HG03196 (cell line): ENCODE measurements at regions not wholly inside any gene's neighbourhood (a gene's known extent, or its start where the extent isn't known, plus 50 kb on each side); places are given as distances from the start of the nearest gene placed in this dataset.

Source experiments
- ATAC-seq: cut with Tn5 transposase; IDR thresholded peaks from one replicate; pipeline ENCODE4 v1.9.1; 2021; ENCODE audit not compliant: unreplicated experiment

DNA sequence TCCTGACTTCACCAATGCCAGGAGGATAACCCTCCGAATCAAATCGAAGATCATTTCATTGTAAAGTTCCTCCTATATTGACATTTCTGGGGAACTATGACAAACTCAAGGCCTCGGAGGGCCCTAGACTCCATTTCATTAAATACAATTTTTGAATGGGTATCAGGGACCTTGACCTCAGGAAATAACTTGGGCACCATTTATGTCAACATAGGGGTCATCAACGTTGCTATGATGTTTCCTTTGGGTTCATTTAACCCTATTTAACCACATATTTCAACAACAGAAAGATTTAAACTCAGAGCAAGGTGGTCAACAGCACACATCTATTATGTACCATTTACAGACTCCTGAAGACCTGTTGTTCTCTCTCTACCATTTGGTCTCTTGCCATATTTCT, 395.1 kb downstream of the TRIML1 start:
- ATAC-seq: no peak

DNA sequence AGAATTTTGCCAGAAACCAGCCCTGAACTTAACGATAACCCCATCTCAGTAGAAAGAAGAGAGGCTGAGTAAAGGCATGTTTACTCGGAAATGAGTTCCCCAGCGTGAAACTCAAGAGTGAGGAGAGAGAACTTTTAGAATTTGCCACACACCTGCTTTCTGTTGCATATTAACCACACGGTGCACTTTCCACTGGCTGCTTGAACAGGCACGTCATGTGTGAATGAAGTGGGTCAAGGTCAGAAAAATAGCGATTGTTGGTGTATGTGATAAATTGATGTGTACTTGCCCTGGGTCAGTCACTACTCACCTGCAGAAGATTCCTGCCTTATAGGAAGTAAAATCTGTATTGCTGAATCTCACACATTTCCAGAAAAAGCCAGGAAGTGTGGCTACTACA, 395.7 kb downstream of the TRIML1 start:
- ATAC-seq: no peak

DNA sequence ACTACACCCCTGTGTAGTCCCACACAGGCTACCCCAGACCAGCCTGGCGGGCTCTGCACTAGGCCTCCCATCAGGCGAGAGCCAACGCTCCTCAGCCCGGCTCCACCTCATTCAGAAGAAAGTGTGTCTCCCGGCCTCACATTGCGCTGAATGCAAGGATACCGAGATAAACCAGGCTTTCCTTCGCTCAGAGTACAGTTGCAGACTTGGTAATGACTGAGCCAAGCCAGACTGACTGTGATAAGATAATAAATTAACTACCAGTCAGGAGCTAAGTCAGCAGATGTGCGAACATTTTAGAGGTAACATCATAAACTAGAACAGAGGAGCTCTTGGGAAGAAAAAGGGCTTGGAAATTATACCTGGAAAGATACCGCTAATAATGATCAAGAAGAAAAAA, 397.6 kb downstream of the TRIML1 start:
- no peak for ATAC-seq

DNA sequence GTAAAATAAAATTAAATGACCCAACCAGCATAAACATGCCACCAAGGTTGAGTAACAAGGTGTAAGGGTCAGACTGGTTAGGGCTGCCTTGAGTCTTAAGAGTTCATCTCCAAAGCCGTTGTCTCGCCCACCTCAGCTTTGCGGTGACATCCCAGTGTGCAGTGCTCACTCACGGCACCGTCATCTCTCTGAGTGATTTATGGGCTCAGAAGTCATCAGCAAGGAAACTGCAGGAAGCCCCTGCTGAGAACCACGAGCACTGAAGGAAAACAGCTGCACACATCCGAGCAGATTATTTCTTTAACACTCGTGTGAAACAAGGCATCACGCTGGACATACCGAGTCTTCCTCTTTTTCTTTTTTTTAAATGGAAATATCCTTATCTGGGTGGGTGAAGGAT, 411.1 kb downstream of the TRIML1 start:
- ATAC-seq: no peak

DNA sequence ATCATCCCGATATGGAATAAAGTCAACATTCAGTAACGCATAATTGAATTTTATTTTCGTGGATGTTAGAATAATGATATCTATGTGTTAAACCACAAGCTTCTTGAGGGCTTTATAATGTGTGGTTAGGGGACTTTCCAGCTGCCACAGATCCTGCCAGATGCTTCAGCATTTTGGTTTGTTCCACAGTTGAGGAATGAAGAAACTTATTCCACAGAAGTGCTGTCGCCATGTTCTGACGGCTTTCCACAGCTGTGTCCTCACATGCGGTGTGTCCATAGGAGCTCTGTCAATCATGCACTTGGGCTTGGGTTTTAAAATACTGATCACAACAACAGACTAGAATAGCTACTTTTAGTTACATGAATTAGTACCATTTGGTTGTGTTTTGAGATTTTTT, 411.9 kb downstream of the TRIML1 start:
- ATAC-seq: no peak

DNA sequence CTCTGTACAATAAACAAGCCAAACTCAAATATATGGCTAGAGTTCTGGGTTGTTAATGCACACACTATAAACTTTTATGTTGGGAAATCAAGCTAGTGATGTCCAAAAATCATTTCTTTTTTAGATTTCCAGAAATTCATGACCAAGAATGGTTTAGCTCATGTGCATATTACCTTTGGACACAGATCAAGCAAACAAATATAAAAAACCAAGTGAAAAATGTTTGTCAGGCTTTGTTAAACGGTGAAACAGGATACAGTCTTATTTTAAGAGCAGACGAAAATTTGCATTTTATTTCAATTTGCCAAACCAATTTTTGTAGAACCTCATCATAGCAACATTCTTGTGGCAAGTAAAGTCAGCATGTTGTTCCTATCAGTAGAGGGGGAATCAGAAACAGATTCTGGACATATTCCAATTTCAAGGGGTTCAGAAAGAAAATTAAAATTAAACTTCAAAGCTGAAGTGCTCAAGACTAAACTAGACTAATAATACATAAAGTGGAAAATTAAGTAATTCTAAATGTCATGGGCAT, 413.6 kb downstream of the TRIML1 start:
- no peak for ATAC-seq

DNA sequence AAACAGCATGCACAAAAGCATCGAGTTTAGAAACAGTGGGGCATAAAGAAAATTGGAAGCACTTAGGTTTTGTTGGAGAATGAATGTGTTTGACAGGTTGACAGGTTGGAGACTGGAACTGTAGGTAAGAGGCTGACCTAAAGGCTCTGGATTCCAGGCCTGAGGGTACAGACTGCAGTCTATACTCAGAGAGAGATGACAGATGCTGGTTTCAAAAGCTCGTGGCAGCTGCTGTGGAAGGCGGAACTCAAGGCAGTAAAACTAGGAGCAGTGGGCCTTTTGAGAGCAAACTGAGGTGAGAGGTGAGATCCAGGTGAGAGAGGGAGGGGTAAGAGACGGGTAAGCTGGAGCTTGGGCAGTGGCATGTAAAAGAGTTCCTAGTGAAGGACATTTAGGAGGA, 415.2 kb downstream of the TRIML1 start:
- ATAC-seq: no peak

DNA sequence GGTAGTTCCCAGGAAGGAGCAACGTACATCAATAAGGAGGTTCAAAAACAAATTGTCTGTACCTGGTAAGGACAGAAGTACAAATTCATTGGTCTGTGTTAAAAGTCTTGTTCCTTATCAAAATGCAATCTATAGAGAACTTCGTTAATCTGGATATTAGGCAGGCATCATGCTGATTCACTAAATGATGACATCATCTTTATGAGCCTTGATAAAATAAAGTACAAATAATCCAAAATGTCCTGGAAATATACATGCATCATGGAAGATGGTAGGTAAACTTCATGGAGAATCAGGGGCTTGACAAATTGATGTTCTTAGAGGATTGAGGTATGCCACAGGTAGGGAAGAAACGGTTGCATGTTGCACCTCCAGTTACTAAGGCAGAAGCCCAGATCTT, 433.9 kb downstream of the TRIML1 start:
- ATAC-seq: no peak

DNA sequence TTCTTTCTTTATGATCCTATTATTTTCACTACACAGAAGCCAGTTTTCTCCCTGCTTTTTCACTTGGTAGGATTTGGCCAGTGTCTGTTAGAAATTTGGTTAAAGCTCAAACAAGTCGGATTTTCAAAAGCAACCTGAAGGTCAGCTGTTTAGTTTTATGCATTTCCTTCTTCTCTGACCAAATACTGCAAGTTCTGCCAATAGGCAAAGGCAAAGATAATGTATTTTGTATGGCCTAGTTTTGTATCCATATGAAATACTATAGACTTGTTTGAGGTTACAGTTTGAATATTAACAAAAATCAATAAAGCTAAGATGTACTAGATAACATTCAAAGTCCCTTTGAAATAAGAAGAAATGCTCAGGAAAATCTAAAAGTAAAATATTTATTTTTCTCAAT, 439.4 kb downstream of the TRIML1 start:
- ATAC-seq: no peak

DNA sequence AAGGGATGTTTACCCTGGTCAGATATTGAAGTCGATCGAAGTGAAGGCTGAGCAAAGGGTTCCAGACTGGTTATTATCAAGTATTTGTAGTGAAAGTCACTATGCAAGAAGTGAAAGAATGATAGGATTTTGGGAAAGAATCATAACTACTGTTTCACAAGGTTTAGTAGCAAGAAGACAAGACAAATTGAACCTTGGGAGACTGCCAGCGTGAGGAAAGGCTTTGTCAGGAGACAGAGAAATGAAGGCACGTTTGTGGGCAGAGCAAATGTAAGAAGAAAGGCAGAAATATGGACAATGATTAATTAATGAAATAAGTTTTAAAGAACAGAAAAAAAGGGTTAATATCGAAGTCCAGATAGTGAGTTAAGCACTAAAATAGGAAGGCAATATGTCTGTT, 456.8 kb downstream of the TRIML1 start:
- no peak for ATAC-seq

DNA sequence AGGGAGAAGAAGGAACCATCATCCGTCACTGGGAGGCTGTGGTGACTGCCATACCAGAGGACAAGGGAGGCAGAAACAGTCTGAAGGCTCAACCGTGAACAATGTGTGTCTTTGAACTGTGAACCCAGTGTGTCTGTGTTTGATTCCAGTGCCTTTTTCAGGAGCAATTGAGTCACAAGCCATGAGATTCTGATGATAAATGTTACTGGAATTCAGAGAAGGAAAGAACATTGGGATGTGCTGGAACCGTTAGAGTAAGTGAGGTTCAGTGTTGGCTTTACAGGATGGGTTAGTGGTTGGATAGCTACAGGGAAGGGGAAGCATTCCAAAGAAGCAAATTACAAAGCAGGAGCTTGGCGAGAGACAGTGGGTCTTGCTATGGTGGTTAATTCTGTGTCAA, 464.4 kb downstream of the TRIML1 start:
- no peak for ATAC-seq

DNA sequence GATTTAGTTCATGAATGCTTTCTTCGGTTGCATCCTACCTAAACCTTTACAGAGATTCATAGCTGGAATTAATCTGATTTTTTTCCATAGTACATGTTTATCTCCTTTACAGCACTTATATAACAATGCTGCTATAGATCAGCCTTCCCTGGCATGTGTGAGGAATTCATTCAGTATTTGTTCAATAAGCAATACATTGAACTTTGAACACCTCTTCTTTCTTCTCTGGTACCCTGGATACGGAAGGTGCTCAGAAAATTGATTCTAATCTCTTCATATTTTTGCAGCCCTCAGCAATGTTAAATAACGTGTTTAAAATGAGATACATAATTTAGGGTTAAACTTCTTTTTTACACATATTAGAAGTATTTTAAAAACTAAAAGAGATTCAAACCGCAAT, 467.4 kb downstream of the TRIML1 start:
- no peak for ATAC-seq

DNA sequence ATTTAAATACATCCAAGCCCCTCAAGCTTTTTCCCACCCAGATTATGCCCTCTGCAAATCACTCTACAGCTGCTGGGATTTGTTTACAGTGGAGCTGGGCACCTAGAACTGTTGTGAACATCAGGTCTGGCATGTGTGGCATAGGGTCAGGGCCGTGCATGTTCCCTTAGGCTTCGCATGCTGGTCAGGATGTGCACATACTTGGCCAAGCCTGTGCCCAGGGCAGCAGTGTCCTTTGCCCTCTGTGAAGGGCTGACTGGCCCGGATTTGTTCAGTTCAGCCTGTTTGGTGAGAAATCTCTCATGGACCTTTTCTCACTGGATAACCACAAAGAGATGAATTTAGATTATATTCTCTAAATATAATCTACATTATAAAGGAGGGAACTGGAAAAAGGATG, 471.9 kb downstream of the TRIML1 start:
- no peak for ATAC-seq

DNA sequence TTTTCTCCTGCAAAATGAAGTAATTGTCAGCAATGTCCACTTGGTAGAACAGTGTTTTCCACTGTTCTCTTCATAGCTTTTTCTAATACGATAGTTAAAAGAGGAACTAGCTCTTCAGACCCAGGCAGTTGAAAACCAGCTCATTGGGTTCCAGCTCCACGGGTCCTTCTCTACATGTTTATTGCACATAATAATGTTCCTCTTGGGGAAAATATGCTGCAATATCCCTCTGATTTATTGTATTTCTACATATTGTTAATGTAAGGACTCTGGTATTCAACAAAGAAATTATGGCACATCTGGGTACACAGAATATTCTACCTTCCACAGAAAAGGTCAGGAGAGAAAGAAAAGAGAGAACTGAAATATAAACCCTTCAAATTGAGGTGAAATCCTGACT, 473.4 kb downstream of the TRIML1 start:
- no peak for ATAC-seq

DNA sequence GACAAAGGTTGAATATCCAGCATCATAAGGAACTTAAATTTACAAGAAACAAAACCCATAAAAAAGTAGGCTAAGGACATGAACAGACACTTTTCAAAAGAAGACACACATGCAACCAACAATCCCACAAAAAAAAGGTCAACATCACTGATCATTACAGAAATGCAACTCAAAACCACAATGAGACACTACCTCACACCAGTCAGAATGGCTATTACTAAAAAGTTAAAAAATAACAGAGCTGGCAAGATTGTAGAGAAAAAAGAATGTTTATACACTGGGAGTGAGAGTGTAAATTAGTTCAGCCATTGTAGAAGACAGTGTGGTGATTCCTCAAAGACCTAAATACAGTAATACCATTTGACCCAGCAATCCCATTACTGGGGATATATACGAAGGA, 474.7 kb downstream of the TRIML1 start:
- no peak for ATAC-seq

DNA sequence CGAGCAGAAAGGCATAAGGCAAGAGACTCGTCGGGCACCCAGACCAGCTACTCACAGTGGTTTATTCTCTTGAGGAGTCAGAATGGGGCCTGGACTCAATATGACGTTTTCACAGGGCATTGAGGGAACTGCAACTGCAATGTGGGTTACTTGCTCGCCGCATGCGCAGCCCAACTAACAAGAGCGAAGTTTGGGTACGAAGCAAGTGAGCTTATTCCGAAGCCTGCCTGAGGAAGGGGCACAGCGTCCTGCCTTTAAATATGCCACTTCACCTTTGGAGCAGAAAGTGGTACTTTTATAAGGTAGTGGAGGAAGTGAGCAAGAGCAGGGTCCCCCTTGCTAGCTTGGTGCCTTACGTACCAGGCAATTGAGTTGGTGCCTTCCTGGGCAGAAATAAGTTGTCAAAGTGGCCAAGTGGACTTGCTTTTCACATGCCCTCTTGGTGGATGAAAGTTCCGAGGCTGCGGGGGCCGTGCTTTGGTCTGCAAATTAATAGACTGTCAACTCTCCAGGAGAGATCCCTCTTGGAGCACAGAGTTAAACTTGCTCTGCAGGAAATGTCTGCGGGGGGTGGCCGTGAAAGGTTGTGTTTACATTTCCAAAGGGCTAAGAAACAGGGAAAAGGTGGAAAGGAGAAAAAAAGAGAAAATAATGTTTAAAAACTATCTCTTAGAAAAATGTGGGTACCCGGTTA, 480.4 kb downstream of the TRIML1 start:
- no peak for ATAC-seq

DNA sequence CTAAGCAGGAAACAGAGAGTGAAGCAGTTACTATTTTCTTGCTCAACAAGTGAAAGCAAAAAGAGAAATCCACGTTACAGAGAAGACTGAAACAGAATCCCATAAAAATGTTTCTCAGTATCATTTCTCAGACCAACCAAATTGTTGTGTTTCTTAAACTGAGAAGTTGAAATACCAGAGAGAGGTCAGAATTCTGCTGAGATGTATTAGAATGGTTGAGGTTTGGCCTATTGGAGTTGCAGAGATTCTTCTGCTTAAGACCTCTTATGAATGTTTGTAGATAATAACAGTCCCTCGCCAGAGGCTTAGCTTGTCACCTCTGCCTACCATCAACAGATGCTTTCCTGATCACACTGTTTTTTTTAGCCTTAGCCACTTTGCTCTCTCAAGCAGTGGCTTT, 481.4 kb downstream of the TRIML1 start:
- no peak for ATAC-seq

DNA sequence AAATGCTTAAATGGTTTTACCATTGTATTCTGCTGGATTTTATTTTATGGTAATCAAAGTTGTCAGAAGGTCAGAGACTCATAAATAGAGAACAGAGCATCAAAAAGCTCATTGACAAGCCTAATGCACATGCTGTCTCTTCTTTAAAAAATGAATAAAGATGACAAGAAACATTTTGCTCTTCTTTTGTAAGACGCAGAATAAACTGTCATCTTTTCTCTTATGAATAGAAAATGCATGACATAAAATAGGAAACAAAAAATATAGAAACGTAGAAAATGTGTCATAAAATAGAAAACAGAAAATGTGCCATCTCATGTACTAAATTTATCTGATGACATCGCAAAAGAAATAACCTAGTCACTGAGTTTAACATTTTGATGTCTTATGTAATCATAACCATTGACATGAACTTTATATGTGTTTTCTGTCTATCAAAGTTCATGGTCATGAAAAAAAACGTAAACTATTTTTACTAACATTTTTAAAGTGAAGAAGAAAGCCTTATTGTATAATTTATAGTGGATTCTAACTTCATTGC, 484.1 kb downstream of the TRIML1 start:
- no peak for ATAC-seq

DNA sequence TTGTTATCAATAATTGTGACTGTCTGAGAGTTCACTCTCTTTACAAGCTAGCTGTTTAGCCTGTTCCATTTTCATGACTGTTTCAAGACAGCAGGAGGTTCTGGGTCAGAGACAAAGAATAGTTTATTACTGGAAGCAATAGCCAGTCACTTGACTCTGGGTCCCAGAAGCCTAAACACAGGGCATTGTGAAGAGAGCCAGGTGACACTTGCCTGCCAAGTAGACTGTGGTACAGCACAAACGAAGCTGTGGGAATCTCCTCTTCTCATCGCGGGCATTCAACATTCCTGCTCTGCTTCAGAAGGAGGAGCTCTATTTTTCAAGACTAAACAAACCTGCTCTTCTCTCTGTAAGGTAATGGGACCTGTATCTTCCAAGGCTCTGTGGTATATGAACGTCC, 485.1 kb downstream of the TRIML1 start:
- no peak for ATAC-seq

DNA sequence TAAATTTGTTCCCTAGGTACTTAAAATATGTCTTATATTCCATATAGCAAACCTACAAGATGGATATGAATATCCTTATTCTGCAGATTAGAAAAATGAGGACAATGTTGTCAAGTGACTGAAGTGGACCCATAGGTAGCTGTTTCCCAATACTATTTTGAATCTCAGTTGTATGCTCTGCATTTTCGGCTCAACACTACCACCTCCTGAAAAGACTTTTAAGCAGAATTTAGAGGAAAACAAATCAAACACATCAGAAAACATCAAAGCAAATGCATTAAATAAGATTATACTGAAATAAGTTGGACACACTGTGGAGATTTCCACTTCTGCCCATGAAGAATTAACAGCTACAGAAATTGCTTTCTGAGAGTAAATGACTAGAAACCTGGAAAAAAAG, 488.7 kb downstream of the TRIML1 start:
- no peak for ATAC-seq

DNA sequence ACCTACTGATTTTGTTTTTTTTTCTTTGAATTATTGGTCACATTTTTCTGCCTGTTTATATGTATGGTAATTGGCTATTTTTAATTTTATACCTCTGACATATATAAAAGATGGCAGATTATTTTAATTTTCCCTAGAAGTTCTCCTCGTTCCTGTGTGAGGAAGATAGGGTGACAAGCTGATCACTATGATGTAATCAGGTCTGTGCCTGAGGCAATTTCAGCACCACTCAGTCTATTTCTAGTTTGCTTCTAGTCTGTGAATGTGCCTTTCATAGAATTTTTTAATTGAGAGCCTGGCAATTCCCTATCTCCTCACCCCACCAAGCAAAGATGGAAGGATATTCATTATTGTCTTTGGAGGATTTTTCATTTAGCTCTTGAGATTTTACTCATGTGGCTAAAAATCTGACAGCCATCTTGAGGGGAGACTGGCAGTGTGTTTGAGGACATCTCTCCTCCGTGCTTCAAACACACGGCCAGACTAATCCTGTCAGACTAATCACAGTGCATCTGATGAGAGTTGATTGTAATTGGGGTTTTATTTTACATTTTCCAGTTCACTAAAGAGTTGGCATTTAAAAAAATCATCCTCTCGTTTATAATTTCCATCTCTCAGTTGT, 500.3 kb downstream of the TRIML1 start:
- no peak for ATAC-seq

DNA sequence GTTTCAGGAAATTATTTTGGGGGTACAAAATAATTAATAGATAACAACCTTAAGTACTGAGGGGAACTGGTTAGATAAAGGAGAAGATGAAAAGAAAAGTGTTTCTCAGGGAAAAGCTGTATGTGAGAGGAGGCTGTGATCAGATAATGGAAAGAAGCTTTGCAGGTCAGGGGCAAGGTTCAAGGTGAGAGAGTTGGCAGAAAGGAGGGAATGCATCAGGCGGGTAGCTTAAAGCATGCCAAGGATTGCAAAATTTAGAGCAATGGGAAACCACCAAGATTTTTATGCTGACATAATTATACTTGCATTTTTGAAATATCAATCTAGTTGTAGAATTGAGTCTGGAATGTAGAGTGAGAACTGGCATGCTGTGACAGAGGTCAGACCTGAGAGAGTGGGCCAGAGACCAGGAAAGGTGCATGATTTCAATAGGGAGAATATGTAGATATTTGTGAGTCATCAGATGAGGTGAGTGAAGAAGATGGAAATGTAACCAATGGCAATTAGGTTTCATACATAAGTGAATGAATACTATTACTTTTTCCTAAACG, 508.7 kb downstream of the TRIML1 start:
- no peak for ATAC-seq
